ENCODE measurements at regions not wholly inside any gene's neighbourhood (a gene's known extent, or its start where the extent isn't known, plus 50 kb on each side); places are given as distances from the start of the nearest gene placed in this dataset.

- whole genome bisulfite sequencing (ENCODE audit: missing lambda C conversion rate): 0% methylated on average over 1 of the region's 1 CpG
- POLR2A ChIA-PET: no interaction called here
Measured at GRCh38 chr1:224825525-224826000, 103.9 kb upstream of the DNAH14 start.

GRCh38 chr1:224828691-224829090, 100.8 kb upstream of the DNAH14 start:
- H3K4me1 ChIP-seq: no peaks in the 10 kb centered on the region
- POLR2A ChIA-PET: no interaction called here
- ATAC-seq: no peak
- peaks cover 4% of the 10 kb centered on the region; the same call in 1 of the 3 replicates for H3K9me3 ChIP-seq
- CTCF ChIA-PET: interaction anchor here (1.2 kb wide), 1 partner anchor 316 kb away, joined by 5 read pairs; no protein-coding TSS in a partner anchor
- no peak overlapping the region for H3K4me3 ChIP-seq
- DNase-seq (ENCODE audit: low read depth in 1 of 2, low spot score in 1 of 2): no peak
- H3K27ac ChIP-seq: no peak overlapping the region
- no peak for FAIRE-seq
- TF ChIP-seq TFCP2L1 (CRISPR knock-in tag; IDR thresholded peaks at IDR 0.05) (no peak), KDM5A (IDR thresholded peaks at IDR 0.05) (no peak), HMGXB4 (CRISPR knock-in tag; IDR thresholded peaks at IDR 0.05; ENCODE audit: borderline replicate concordance) (no peak), MAZ (IDR thresholded peaks at IDR 0.05; ENCODE audit: borderline replicate concordance, low read depth, low read length) (no peak), EHF (CRISPR knock-in tag; IDR thresholded peaks at IDR 0.05) (no peak), ZNF302 (CRISPR knock-in tag; IDR thresholded peaks at IDR 0.05) (no peak), HDAC2 (IDR thresholded peaks at IDR 0.05) (no peak), CBX8 (IDR thresholded peaks at IDR 0.05) (no peak), USF2 (IDR thresholded peaks at IDR 0.05) (no peak), JUN (IDR thresholded peaks at IDR 0.05) (no peak)
- H3K4me2 ChIP-seq: no peak overlapping the region

More at GRCh38 chr1:224825525-224826000, 103.9 kb upstream of the DNAH14 start:
- Histone ChIP-seq H3K4me3 (no peak overlapping the region), H3K9me3 (no peaks in the 10 kb centered on the region), H3K4me2 (no peak overlapping the region), H3K4me1 (no peaks in the 10 kb centered on the region), H3K27ac (no peak overlapping the region)
- ATAC-seq (no peak), DNase-seq (ENCODE audit: low read depth in 1 of 2, low spot score in 1 of 2) (no peak), FAIRE-seq (no peak)
- CTCF ChIA-PET: no interaction called here
- no peak for TF ChIP-seq SREBF2 (IDR thresholded peaks at IDR 0.05)
- no peak for TF ChIP-seq SMC3 (IDR thresholded peaks at IDR 0.05)
- no peak for TF ChIP-seq BHLHE40 (IDR thresholded peaks at IDR 0.05; ENCODE audit: low read depth, low read length)
- TF ChIP-seq ZFP36 (IDR thresholded peaks at IDR 0.05; ENCODE audit: borderline replicate concordance, partially characterized antibody): no peak
- no peak for TF ChIP-seq PHF8 (IDR thresholded peaks at IDR 0.05; ENCODE audit: borderline replicate concordance, low read depth)
- no peak for TF ChIP-seq E2F6 (IDR thresholded peaks at IDR 0.05; ENCODE audit: borderline replicate concordance, low read depth)
- TF ChIP-seq HOXB5 (CRISPR knock-in tag; IDR thresholded peaks at IDR 0.05): no peak
- TF ChIP-seq FOSL2 (IDR thresholded peaks at IDR 0.05): no peak
- TF ChIP-seq FOSL2 (CRISPR knock-in tag; IDR thresholded peaks at IDR 0.05): no peak
- no peak for TF ChIP-seq ELK1 (IDR thresholded peaks at IDR 0.05; ENCODE audit: low read depth, low read length)
- no peak for TF ChIP-seq FOXS1 (CRISPR knock-in tag; IDR thresholded peaks at IDR 0.05)
- no peak for TF ChIP-seq HES2 (IDR thresholded peaks at IDR 0.05)
- no peak for TF ChIP-seq ZSCAN20 (CRISPR knock-in tag; IDR thresholded peaks at IDR 0.05)
